AG09319 (cell line): ENCODE measurements at regions not wholly inside any gene's neighbourhood (a gene's known extent, or its start where the extent isn't known, plus 50 kb on each side); places are given as distances from the start of the nearest gene placed in this dataset.

ENCODE experiments used
- DNase-seq: peaks from one replicate; pipeline ENCODE4 v3.0.0-alpha.2; 2010; ENCODE audit warnings: low read depth; ENCODE audit errors: extremely low read depth
- TF ChIP-seq, protein P1 (sequence below): IDR thresholded peaks from 2 replicates; pipeline ENCODE4 v1.5.1; 2011; ENCODE audit warnings: low read depth, mild to moderate bottlenecking, inconsistent platforms, low read length, moderate library complexity

DNA sequence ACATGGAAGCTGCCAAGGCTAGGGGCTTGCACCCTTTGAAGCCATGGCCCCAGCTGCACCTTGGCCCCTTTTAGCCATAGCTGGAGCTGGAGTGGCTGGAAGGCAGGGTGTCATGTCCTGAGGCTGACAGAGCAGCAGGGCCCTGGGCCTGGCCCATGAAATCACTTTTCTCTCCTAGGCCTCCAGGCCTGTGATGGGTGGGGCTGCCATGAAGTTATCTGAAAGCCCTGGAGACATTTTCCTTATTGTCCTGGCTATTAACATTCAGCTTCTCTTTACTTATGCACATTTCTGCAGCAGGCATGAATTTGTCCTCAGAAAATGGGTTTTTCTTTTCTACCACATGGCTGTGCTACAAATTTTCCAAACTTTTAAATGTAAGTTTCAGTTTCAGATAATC lies 106.9 kb upstream of the ELMO1 start:
- TF ChIP-seq, protein P1, sequence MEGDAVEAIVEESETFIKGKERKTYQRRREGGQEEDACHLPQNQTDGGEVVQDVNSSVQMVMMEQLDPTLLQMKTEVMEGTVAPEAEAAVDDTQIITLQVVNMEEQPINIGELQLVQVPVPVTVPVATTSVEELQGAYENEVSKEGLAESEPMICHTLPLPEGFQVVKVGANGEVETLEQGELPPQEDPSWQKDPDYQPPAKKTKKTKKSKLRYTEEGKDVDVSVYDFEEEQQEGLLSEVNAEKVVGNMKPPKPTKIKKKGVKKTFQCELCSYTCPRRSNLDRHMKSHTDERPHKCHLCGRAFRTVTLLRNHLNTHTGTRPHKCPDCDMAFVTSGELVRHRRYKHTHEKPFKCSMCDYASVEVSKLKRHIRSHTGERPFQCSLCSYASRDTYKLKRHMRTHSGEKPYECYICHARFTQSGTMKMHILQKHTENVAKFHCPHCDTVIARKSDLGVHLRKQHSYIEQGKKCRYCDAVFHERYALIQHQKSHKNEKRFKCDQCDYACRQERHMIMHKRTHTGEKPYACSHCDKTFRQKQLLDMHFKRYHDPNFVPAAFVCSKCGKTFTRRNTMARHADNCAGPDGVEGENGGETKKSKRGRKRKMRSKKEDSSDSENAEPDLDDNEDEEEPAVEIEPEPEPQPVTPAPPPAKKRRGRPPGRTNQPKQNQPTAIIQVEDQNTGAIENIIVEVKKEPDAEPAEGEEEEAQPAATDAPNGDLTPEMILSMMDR, result no peak
- no peak for DNase-seq

DNA sequence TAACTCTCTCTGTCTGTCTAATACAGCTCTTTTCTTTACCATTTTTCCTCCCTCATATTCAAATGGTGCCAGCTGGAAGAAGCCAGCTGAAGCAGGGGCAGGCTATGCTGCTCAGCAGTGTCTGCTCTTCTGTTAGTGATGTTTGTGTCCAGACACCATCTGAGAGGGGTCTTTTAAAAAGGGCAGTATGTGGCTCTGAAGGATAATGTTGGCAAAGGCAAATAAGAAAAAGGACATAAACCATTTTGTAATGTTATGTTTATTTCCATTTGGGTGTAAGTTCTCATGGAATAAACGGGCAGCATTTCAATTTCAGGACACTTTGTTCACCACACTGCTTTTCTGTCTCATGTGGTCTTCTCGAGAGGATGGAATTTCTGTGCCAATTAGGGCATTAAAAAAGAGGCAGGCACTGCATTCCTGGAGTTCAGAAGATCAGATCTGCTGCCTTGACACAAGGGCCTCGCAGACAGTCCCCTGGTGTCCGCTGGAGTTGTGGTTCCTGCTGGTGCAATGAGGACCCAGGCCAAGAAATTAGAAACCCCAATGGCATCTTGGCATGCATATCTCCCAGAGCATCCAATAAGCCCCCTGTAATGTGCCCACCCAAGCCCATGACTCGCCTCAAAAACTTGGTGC lies 109.0 kb upstream of the ELMO1 start:
- TF ChIP-seq, protein P1, result no peak
- no peak for DNase-seq

DNA sequence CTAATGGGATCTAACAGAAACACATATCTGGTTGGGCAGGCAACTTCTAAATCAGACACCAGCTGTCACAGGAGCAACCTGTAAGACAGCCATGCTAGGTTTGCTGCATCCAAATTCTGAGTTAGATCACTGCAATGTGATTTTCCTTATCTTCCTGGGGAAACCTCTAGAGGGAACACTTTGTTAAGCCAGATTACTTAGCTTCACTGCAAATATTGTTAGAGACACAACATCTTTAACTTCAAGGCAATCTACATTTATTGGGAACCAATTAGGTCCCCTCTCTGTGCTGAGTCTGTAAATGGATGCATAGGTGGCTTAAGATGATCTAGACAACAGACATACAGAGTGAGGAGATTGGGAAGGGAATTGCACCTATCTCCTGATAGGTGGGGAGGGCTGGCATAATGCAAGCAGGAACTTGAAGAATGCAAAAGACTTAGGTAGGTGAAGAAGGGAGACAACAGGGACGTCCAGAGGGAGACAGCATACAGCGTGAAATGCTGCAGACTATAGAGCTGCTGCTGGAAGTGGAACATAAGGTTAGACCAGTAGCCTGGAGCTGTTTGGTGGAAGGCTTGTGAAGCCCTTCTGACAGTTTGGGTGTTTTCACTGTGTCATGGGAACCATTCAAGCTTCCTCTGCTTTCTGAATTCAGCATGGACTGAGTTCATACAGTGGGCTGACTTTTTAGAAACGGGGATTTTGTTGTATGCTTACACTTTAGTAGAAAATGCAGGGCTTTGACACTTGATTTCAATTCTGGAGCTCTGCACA lies 109.8 kb upstream of the ELMO1 start:
- no peak for DNase-seq
- TF ChIP-seq, protein P1, result no peak

DNA sequence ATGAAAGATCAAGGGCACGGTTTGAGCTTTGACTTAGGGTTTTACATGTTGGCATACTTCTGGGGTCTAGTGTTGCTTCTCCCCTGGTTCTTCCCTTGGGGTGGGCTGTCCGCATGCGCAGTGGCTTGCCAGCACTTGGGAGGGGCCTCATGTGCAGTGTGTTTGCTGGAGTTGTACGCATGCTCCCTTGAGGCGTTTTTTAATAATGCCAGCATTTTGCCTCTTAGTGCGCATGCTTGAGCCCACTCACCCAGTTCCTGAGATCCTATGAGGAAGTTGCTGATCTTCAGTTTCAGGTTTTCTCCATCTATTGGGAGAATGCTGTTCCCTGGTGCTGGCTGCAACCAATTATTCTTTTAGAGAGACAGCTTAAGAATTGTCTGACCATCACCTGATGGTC lies 113.4 kb upstream of the GPR141 start:
- no peak for DNase-seq
- TF ChIP-seq, protein P1, result no peak

DNA sequence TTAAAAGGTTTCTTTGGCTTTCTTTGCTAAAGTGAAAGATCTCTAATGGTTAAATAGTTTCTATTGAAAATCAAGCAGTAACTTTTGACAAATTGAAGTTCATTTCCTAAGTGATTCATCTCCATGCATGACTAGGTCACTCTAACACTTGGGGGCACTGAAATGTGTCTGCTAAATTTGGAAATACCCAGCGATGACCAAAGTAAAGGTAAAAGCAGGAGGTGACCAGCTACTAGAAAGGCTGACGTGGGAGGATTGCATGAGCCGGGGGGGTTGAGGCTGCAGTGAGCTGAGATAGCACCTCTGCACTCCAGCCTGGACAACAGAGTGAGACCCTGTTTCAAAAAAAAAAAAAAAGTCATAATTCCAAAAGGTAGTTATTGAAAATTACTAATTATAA lies 111.8 kb upstream of the GPR141 start:
- no peak for DNase-seq
- TF ChIP-seq, protein P1, result no peak

DNA sequence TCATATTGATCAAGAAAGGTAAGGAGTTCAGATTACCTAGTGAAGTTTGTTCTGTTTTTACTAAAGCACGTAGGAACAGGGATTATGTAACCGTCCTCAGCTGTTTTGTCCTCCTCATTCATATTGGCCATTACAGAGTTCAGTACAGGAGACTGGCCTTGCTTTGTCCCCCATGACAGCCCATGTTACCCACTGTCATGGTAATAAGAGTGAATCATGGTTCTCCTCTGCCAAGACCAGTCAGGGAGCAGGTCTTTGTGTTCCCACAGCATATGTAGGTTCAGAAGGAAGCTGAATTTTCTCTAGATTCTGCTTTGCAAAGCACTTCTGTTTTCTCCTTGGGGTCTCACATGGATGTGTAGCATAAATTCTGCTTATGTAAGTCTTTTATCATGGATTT lies 106.2 kb upstream of the GPR141 start:
- DNase-seq, result no peak
- TF ChIP-seq, protein P1, result no peak

DNA sequence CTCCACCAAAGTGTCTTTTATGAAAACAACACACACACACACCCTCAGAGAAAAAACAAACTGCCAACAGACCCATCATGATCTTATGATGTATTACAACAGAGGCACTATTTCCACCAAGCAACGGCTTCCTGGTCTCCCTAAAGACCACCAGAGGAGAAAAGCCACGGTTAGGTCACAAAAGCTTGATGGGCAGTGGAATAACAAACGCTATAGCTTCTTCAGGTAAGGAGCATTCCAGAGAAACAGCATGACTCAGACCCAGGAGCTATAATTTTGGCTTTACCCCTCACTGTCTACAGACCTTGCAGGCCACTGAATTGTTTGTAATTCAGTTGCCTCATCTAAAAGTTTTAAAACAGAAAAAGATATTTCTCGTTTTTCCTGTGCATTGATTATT lies 105.7 kb upstream of the GPR141 start:
- DNase-seq, result no peak

More for the DNA sequence above, 105.7 kb upstream of the GPR141 start:
- TF ChIP-seq, protein P1, result no peak
